Hematopoietic multipotent progenitor cell treated with erythropoietin and hydrocortisone succinate and interleukin-3 and kit ligand, for 4 days (in vitro differentiated cells): ENCODE measurements at regions not wholly inside any gene's neighbourhood (a gene's known extent, or its start where the extent isn't known, plus 50 kb on each side); places are given as distances from the start of the nearest gene placed in this dataset.

ENCODE experiments used
- DNase-seq: peaks from one replicate; pipeline ENCODE4 v3.0.0-alpha.2; 2015

DNA sequence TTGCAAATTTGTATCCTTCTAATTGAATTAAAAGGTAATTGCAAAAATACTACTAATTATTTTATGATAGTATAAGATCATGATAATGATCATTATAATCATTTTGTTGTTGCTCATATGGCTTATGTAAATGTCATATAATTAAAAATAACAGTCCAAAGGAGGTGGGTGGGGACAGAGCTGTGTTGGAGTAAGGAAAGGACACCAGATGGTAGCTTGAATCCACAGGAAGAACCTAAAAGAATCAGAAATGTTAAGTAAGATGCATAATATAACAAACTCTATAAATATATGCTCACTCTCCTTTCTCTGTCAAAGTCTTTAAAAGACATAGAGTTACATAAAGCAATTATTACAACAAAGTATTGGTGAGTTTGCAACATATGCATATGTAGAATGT lies 650.7 kb upstream of the HS6ST1 start:
- DNase-seq: no peak

GRCh38 chr2:128970332-128971116 lies 651.9 kb upstream of the HS6ST1 start:
- no peak for DNase-seq

DNA sequence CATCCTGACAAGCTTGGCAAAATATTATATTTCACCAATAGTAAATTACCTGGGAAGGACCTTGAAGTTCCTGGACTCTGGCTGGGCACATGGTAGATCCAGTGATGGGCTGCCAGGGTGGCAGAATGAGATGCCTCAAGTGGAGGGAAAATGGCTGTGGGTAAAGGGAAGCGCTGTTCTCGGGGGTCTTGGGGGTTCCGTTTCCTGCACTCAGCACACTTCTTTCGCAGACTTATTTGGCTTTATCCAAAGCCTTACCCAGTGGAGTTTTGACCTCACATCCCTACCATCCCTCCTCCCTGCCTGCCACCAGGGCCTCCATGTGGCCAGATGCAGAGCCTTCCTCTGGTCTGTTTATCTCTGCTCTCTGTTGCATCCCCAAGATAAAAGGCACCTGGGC lies 654.9 kb upstream of the HS6ST1 start:
- no peak for DNase-seq

- DNase-seq: peak; percentile 38
These were observed 659.5 kb upstream of the HS6ST1 start for GRCh38 chr2:128978212-128978611.

DNA sequence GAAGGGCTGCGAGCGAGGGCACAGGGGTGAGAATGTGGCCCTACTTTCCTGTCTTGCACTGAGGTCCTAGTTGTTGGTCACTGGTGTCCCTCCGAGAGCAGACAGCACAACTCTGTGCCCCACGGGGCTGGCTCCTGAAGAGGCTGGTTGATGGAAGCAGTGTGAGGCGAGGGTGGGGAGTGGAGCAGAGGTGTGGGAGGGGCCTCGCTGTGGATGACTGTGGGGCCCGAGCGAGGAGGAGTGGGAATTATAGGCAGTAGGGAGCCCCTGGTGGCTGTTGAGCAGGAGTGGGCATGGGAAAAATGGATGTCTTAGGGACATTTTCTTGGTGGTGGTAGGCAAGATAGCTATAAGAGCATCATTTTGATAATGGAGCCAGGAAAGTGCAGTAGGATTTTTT lies 660.5 kb upstream of the HS6ST1 start:
- DNase-seq: no peak

- no peak for DNase-seq
These were observed 661.8 kb upstream of the HS6ST1 start for GRCh38 chr2:128980475-128980874.

DNA sequence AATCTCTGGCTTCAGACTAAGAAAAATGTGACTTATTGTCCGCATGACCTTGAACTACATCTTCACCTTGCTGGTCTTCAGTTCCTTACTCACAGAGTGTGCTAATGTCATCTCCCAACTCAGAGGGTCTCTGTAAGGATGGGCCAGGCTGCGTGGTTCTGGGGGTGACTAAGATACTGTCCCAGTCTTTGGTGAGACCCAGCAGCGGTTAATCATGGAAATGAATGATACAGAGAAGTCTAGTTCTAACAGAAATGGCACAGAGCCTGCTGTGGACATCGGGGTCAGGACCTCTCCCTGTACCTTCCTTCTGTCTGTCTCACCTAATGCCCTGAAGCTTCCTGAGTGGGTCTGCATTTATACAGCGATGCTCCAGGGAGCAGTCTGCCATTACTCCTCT lies 662.7 kb upstream of the HS6ST1 start:
- no peak for DNase-seq

- no peak for DNase-seq
These were observed 663.3 kb upstream of the HS6ST1 start for GRCh38 chr2:128982001-128982400.

DNA sequence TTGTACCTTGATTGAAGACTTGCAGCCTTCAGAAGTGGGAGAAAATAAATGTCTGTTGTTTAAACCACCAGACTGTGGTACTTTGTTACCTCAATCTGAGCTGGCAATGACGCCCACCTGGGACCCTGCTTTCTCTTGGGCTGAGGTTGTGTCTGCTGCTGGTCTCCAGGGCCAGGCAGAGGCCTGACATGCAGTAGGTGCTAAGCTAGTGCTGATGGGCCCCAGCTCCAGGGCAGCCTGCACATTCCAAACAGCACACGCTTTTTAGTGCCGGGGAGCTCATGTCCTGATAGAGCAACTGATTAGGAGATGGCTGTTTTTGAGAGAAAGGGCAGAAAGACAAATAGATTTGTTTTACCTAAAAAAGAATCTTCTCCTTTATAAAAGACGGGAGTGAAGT lies 664.0 kb upstream of the HS6ST1 start:
- no peak for DNase-seq

GRCh38 chr2:128983094-128983493 lies 664.4 kb upstream of the HS6ST1 start:
- DNase-seq: no peak

DNA sequence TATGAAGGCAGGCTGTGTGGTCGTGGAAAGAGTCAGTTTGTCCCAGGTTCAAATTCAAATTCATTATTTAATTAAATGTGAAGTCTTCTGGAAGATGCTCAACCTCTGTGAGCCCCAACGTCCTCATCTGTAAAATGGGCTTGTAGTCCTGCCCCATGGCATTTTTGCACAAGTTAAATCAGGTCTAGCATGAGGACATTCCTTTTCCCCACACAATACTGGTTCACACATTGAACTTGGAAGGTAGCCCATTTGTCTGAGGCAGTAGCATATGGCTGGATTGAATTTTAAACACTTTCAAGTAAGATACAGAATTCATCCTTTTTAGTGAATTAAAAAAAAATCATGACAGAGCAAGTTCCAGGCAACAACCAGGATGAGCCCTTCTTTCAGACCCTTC lies 665.4 kb upstream of the HS6ST1 start:
- no peak for DNase-seq

- no peak for DNase-seq
These were observed 666.2 kb upstream of the HS6ST1 start for GRCh38 chr2:128984855-128985254.

GRCh38 chr2:128986026-128986715 lies 667.5 kb upstream of the HS6ST1 start:
- no peak for DNase-seq

DNA sequence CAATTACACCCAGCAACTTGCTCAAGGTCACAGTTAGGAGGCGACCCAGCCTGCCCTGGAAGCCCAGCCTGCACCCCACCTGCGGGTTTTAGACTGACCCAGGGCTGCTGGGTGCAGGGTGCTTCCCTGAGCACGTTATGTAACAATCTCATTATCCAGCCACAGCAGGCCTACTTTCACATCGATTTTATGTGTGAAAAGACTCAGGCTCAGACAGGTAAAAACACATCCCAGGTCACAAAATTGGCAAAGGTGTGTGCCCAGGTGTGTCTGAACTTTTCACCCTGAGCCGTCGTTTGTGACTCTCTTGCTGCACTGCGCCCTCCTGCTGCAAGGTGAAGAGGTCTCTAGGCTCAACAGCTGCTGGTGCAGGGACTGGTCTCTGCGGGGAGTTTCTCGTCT lies 668.2 kb upstream of the HS6ST1 start:
- DNase-seq: no peak

GRCh38 chr2:128988326-128988725 lies 669.7 kb upstream of the HS6ST1 start:
- DNase-seq: no peak

- DNase-seq: no peak
These were observed 670.3 kb upstream of the HS6ST1 start for GRCh38 chr2:128988967-128989366.

DNA sequence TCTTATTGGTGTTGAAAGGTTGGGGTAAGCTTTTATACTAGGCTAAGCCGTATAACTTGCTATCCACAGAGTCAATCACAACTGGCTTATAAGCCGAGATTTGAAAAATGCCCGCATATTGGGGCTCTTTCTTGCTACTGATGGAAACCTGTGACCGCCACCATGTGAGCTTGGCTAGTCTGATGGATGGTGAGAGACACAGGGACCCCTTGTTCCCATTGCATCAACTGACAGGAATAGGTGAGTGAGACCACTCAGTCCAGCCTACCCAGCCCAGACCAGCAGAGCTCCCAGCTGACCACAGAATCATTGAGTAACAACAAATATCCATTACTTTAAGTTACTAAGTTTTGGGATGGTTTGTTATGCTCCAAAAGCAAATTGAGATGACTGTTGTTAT lies 676.4 kb upstream of the HS6ST1 start:
- DNase-seq: no peak

DNA sequence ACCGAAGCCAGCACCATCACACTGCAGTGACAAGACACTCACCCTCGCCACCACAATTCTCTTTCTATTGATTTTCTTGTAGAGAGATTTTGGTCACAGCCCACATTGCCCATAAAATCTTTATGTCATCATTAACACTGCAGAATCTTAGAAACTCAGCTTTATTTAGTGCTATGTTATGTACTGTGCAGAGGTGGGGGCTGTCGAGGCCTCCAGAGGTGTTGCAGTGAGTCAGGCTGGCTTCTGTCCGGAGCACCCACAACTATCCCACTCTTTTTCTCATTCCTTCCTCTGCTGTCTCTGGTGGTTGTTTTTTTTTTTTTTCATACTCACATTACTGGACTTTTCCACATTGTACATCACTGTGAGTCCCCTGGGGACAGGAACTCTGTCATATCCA lies 677.4 kb upstream of the HS6ST1 start:
- no peak for DNase-seq

DNA sequence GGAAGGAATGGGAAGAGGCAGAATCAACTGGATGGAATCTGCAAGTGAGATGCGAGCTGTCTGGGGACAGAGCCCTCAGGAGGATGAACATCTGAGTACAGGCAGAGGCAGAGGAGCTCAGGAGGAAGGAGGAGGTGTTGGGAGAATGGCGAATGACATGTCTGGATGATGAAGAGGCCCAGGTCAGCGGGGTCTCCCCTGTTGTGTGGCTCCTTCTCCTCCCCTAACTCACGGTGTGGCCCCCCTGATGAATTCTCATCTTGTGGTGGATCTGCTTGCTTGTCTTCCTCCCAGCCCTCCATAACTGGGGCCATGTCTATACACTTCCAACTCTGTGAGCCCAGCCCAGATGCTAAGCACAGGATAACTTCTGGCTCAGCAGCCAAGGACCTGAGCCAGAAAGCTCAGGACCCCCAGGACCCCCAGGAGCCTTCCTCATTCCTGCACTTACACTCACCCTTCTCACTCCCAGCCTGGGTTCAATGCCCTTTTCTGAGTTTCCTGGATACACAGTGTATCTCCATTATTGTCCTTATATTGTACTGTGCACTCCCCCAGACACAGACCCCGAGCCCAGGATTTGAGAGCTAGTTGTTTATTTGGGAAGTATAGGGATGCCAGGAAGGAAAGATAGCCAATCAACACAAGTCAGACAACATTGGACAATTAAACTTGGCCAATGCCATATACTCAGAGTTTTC lies 678.6 kb upstream of the HS6ST1 start:
- no peak for DNase-seq

DNA sequence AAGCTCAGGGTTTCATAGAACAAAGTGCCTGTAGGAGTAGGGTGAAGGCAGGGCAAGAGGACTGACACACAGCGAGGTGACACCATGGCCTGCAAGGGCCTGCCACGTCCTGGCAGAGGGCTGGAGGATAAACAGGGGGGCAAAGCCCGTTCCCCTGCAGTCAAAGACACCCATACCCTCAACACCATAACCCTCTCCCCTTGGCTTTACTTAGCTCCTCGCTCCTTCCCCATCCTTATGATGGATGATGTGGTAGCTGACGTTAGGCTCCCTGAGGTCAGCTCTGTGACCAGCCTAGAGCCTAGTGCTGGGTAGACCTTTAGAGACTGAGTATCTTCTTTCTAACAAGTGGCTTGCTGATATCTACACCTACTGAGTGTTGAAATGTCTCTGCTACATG lies 683.3 kb upstream of the HS6ST1 start:
- no peak for DNase-seq

GRCh38 chr2:129002751-129003150 lies 684.1 kb upstream of the HS6ST1 start:
- no peak for DNase-seq

GRCh38 chr2:129004485-129004884 lies 685.8 kb upstream of the HS6ST1 start:
- no peak for DNase-seq

DNA sequence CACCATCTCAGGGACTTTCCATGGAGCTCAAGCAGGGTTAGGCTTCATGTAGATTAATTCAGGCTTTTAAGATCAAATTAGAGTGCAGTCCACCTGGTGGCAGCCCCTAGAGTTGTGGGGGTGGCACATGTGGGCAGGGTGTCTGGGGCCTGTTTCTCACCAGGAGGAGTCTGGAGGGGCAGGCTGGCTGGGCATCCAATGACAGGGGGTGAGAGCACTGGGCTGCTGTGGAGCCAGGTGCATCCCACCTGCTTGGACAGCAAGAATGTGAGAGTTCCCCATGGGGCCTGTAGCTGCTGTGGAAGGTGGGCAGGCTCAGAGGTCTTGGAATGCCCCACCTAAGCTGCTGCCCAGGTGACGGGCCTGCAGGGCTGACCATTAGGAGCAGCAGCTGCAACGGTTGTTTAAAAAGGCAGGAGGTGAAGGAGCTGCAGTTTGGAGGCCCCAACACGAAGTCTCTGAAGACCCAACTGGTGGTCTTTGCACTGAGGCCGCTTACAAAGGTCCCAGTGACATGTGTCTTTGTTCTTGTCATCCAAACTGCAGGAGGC lies 686.3 kb upstream of the HS6ST1 start:
- DNase-seq: no peak
